ENCODE measurements at regions not wholly inside any gene's neighbourhood (a gene's known extent, or its start where the extent isn't known, plus 50 kb on each side); places are given as distances from the start of the nearest gene placed in this dataset.

GRCh38 chr13:100822871-100823443, 148.4 kb upstream of the TMTC4 start:
- H3K9me3 ChIP-seq (ENCODE audit: low read length) = no peaks in the 10 kb centered on the region
- H3K36me3 ChIP-seq (ENCODE audit: insufficient read depth, low read length) = no peaks in the 10 kb centered on the region
- TF ChIP-seq CTCF (conservative IDR thresholded peaks at IDR 0.05; ENCODE audit: low read length) (no peak), EZH2phosphoT487 (IDR thresholded peaks at IDR 0.05; ENCODE audit: borderline replicate concordance, low read depth, low read length) (no peak)
- DNase-seq (ENCODE audit: low spot score) = no peak
- no peak overlapping the region for H3K27ac ChIP-seq (ENCODE audit: low read depth, low read length, poor library complexity, severe bottlenecking)
- H3K4me1 ChIP-seq (ENCODE audit: insufficient read depth, low read length, poor library complexity, severe bottlenecking) = no peaks in the 10 kb centered on the region
- CTCF ChIA-PET (ENCODE audit: unreplicated experiment) = no interaction called here
- BruUV-seq (replicated peaks) = no TSS peak
- H2AFZ ChIP-seq (ENCODE audit: low read length) = no peak overlapping the region
- H4K20me1 ChIP-seq (ENCODE audit: insufficient read depth, low read length) = no peaks in the 10 kb centered on the region
- intact Hi-C loops (cut with micrococcal nuclease; ENCODE audit: unreplicated experiment) = no loop called here
- H3K9me2 ChIP-seq (ENCODE audit: insufficient read depth, low read length) = no peaks in the 10 kb centered on the region
- no peaks in the 10 kb centered on the region for H3K79me2 ChIP-seq (ENCODE audit: insufficient read depth, low read depth, low read length)
- no peak overlapping the region for H3K4me3 ChIP-seq (ENCODE audit: low read depth, low read length, poor library complexity, severe bottlenecking)
- no peak overlapping the region for H3K4me2 ChIP-seq (ENCODE audit: low read length)
- POLR2A ChIA-PET = no interaction called here

- Histone ChIP-seq H3K9me3 (ENCODE audit: low read length) (no peaks in the 10 kb centered on the region), H3K27ac (ENCODE audit: low read depth, low read length, poor library complexity, severe bottlenecking) (no peak overlapping the region), H3K4me2 (ENCODE audit: low read length) (no peak overlapping the region), H3K4me1 (ENCODE audit: insufficient read depth, low read length, poor library complexity, severe bottlenecking) (no peaks in the 10 kb centered on the region), H3K9me2 (ENCODE audit: insufficient read depth, low read length) (no peaks in the 10 kb centered on the region), H4K20me1 (ENCODE audit: insufficient read depth, low read length) (no peaks in the 10 kb centered on the region), H3K36me3 (ENCODE audit: insufficient read depth, low read length) (no peaks in the 10 kb centered on the region), H3K79me2 (ENCODE audit: insufficient read depth, low read depth, low read length) (no peaks in the 10 kb centered on the region), H3K4me3 (ENCODE audit: low read depth, low read length, poor library complexity, severe bottlenecking) (no peak overlapping the region), H2AFZ (ENCODE audit: low read length) (no peak overlapping the region)
- POLR2A ChIA-PET = no interaction called here
- TF ChIP-seq CTCF (conservative IDR thresholded peaks at IDR 0.05; ENCODE audit: low read length) (no peak), EZH2phosphoT487 (IDR thresholded peaks at IDR 0.05; ENCODE audit: borderline replicate concordance, low read depth, low read length) (no peak)
- CTCF ChIA-PET (ENCODE audit: unreplicated experiment) = no interaction called here
- intact Hi-C loops (cut with micrococcal nuclease; ENCODE audit: unreplicated experiment) = no loop called here
- DNase-seq (ENCODE audit: low spot score) = no peak
- no TSS peak for BruUV-seq (replicated peaks)
Measured at GRCh38 chr13:100818711-100819110, 144.1 kb upstream of the TMTC4 start.

- Histone ChIP-seq H2AFZ (ENCODE audit: low read length) (no peak overlapping the region), H3K4me2 (ENCODE audit: low read length) (no peak overlapping the region), H3K36me3 (ENCODE audit: insufficient read depth, low read length) (no peaks in the 10 kb centered on the region), H3K27ac (ENCODE audit: low read depth, low read length, poor library complexity, severe bottlenecking) (no peak overlapping the region), H4K20me1 (ENCODE audit: insufficient read depth, low read length) (no peaks in the 10 kb centered on the region), H3K4me1 (ENCODE audit: insufficient read depth, low read length, poor library complexity, severe bottlenecking) (no peaks in the 10 kb centered on the region), H3K9me2 (ENCODE audit: insufficient read depth, low read length) (no peaks in the 10 kb centered on the region), H3K9me3 (ENCODE audit: low read length) (no peaks in the 10 kb centered on the region), H3K79me2 (ENCODE audit: insufficient read depth, low read depth, low read length) (no peaks in the 10 kb centered on the region), H3K4me3 (ENCODE audit: low read depth, low read length, poor library complexity, severe bottlenecking) (no peak overlapping the region)
- ChIA-PET POLR2A (no interaction called here), CTCF (ENCODE audit: unreplicated experiment) (no interaction called here)
- TF ChIP-seq CTCF (conservative IDR thresholded peaks at IDR 0.05; ENCODE audit: low read length) = no peak
- no peak for TF ChIP-seq EZH2phosphoT487 (IDR thresholded peaks at IDR 0.05; ENCODE audit: borderline replicate concordance, low read depth, low read length)
- DNase-seq (ENCODE audit: low spot score) = no peak
- intact Hi-C loops (cut with micrococcal nuclease; ENCODE audit: unreplicated experiment) = no loop called here
- BruUV-seq (replicated peaks) = no TSS peak
Measured at GRCh38 chr13:100817928-100818327, 143.3 kb upstream of the TMTC4 start.

Data from OCI-LY7 (cell line).